NCI-H748 (cell line): ENCODE measurements at regions not wholly inside any gene's neighbourhood (a gene's known extent, or its start where the extent isn't known, plus 50 kb on each side); places are given as distances from the start of the nearest gene placed in this dataset.

ENCODE experiments used
- DNase-seq: peaks from one replicate; lab custom pipeline; 2025; ENCODE audit not compliant: unreplicated experiment; lab: John Stamatoyannopoulos, UW

DNA sequence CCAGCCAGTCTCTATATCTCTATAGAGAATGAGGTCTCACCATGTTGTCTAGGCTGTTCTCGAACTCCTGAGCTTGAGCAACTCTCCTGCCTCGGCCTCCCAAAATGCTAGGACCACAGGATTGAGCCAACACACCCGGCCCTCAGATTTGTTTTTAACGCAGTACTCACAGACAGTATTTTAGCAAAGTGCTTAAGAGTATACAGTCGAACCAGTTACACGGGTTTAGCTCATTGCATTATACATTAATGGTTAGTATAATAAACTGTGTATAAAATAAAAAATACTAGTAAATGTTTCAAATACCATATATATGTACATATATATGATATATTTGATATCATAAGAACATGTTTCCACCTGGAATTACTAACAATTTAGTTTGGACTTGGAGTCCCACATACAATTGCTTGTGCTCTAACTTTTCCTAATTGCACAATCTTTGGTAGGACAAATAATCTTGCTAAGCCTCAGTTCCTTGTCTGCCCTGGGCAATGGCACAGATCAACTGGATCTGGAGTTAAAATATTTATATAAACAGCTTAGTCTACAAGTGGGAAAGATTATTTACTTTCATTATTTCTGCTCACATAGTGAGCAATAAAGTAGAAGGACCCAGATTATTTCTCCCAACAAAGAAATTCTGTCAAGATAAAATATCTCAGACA lies 508.9 kb upstream of the LRATD1 start:
- no peak for DNase-seq

DNA sequence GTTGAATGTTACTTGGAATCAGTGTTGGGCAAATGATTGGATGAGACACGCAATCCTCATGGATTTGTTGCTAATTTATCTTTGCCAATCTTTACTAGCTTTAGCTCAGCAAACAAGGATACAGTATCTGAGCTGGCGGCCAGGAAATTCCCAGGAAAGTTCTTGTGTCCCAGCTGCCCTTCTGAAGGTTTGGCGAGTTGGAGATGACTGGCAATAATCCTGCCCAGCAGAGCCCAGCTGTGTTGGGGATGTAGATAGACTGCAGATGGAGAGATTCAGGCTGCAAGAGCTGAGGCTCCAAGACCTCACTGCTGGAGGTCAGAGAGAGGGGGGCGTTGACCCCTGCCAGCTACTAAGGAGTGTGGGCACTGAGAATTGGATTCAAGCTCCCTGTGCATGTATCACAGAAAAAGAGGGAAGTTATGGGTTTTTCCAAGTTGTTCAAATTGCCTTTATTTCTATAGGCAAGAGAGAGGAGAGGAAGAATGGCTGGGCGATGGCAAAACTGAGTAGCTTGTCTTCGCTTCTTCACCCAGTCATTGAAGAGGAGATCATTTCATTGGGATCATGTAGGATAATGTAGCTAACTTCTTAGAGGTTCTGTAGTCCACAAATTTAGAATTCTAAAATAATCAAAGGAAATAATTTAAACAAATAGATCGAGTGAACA lies 506.8 kb upstream of the LRATD1 start:
- no peak for DNase-seq

DNA sequence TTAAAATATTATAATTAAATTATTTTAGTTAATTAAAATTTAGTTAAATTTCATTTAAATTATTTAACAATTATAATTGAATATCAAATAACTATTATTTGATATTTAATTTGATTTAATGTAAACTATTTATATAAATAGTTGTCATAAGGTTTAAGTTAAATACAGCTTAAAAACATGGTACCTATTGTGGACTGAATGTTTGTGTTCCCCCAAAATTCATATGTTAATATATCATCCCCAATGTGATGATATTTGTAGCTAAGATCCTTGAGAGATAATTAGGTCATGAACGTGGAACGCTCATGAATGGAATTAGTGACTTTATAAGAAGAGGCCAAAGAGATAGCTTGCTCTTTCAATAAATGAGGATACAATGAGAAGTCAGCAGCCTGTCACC lies 505.7 kb upstream of the LRATD1 start:
- DNase-seq = no peak

DNA sequence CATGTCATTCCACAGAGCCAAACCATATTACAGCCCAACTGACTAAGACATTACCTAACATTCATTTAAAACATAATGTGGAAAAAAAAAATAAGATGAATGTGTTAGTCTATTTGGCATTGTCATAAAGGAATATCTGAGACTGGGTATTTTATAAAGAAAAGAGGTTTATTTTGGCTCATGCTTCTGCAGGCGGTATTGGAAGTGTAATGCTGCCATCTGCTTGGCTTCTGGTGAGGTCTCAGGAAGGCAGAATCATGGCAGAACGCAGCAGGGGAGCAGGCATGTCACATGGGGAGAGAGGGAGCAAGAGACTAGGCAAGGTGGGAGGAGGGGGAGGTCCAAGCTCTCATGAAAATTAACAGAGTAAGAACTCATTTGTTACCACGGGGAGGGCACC lies 504.8 kb upstream of the LRATD1 start:
- no peak for DNase-seq

DNA sequence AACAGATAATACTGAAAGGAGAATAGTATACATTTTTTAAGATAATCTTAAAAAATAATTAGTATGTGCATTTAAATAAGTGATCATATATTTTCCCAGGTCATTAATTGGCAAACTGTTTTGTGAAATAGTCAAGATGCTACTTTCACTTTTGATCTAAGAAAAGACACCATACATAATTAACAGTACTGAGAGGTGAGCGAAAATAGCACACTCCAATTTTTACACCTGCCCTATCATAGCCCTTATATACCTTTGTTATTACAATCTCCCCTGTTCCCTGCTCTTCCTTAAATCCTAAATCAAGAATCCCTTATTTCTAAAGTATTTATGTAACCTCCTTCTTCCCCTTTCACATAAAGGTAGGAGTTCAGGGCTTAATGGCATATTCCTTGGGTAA lies 500.1 kb upstream of the LRATD1 start:
- DNase-seq = no peak

DNA sequence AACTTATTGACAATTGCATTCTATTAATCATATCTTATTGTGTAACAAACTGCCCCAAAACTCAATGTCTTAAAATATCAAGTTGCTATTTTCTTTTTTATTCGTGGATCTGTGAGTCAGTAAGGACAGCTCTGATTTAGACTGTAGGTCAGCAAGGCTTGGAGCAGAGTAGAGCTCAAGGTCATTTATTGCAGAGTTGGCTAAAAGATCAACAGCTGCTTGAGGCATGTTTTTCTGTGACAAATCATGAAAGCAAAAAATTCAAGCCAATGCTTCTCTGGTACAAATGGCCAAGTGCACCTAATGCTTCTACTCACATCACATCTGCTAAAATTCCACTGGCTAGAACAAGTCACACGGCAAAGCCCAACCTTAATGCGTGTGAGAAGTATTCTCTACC lies 497.7 kb upstream of the LRATD1 start:
- no peak for DNase-seq

DNA sequence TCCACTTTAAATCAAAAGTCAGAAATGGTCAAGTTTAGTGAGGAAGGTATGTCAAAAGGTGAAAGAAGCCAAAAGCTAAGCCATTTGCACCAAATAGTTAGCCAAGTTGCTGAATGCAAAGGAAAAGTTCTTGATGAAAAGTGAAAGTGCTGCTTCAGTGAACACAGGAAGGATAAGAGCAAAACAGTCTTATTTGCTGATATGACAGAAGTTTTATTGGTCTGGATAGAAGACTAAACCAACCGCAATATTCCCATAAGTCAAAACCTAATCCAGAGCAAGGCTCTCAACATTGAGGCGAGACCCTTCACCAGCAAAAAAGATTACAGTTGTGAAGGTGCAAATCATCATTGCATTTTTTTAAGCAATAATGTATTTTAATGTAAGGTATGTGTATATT lies 496.5 kb upstream of the LRATD1 start:
- no peak for DNase-seq

DNA sequence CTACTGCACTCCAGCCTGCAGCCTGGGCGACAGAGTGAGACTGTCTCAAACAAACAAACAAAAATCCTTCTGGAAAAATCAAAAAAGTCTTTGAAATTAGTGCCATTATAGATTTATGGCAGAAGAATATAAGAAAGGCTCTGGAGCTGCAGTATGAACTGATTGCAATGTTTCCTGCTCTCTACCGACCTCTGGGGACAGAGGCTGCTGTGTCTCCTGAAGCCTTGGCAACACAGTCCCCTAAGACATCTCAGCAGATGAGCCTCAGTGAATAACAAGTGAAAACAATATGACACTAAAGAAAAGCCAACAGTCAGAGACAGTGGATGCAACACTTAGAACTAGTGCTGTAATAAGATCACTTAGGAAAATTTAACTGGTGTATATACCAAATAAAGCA lies 494.9 kb upstream of the LRATD1 start:
- DNase-seq = peak; percentile 50

DNA sequence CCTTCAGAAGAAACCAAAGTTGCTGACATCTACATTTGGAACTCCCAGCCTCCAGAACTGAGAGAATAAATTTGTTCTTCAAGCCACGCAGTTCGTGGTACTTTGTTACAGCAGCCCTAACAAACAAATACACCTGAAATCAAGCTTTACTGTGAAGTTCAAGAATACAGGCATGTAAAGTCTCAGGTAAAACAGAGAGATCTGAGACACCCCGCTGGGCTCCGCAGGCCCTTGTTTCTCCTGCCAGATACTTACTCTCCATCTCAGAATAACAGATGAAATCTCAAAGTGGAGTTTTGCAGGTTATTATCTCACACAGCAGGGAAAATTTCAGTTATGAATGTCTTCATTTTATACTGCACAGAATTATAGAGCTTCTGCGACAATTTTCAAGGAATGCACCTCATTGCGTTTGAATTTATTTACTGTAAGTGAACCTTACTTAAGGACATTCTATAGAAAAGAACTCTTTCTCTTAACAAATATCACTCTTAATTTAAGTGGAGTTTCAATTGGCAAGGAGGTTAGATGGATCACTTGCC lies 492.4 kb upstream of the LRATD1 start:
- DNase-seq = no peak

DNA sequence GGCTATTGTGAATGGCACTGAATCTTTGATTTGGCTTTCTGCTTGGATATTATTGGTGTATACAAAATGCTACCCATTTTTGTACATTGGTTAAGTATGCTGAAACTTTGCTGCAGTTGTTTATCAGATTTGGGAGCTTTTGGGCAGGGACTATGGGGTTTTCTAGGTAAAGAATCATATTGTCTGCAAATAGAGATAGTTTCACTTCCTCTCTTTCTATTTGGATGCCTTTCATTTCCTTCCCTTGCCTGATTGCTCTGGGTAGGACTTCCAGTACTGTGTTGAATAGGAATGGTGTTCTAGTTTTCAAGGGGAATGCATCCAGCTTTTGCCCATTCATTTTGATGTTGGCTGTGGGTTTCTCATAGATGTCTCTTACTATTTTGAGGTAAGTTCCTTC lies 489.1 kb upstream of the LRATD1 start:
- no peak for DNase-seq

DNA sequence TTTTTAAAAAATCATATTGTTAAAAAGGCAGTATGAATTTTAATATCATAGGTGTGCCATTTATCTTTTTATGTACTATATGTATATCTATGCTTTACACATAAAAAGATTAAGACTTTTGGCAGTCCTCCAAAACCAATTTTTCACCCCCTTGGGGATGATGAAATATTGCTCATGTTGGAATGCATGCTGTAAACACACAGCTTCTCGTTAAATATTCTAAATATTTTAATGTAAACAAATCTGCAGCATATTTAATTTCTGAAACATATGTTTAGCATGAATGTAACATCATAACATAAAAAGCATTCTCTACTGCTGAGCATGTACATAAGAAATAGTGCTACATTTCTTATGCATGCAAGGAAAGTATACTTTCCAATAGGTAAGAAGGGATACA lies 484.3 kb upstream of the LRATD1 start:
- peak; percentile 38 for DNase-seq

DNA sequence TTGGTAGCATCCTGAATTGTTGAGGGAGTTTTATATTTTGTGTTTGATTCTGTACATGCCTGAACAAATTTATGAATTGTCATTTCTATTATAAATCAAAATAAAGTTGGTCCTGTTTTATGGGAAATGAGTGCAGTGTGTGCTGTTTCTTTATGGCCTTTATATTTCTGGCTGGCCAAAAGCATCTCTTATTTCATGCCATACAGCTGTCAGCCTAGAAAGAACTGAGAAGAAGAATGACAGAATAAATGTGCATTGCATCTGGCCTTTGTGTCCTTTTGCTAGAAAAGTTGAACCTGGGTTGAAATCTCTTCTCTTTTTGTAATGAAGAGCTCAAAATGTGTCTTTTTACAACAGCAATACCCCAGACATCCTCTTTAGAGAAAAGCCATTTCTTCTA lies 474.7 kb upstream of the LRATD1 start:
- no peak for DNase-seq

DNA sequence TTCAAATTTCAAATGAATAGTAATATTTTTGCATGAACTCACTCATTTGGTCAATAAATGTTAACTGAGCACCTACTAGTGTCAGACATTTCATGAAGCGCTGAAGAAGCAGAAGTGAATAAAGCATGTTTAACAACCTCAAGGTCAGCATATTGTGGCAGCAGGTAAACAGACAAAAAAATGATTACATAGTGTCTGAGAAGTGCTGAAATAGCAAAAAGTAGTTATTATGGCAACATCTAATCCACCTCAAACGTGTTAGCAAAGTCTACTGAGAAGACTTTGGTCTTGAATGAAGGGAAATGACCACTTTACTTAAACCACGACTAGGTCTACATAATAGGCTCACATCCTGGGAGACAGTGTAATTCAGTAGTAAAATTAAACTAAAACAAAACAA lies 452.2 kb upstream of the LRATD1 start:
- DNase-seq = no peak

DNA sequence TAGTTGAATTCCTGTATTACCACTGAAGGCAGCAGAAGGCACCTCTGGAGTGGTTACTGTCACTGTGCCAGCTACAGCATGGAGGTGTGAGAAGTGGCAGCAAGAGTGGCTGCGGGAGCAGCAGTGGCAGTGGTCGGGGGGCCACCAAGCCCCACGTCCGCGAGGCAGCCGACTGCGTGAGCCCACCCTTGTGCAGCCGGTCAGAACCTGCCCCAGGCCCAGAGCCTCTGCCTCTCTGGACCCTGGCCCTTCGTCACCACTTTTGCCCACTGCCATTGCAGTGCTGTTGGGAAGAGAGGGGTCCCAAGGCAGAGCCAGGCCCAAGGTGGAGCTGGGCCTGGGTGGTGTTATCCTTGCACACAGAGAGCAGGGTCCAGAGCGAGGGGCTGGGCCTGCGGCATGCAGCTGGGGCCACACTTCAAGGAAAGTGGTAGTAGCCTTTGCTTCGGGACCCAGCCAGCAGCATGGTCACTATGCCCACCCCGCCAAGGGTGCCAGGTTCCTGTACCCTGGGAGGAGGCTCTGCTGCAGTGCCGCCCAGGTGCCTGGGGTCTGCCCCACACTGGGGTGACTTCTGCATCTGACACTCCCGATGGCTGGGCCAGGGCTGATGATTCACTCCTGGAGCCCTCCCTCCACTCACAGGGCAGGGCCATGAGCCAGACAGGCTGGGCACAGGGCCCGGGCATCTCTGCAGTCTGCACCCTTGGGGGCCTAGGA lies 450.1 kb upstream of the LRATD1 start:
- no peak for DNase-seq

DNA sequence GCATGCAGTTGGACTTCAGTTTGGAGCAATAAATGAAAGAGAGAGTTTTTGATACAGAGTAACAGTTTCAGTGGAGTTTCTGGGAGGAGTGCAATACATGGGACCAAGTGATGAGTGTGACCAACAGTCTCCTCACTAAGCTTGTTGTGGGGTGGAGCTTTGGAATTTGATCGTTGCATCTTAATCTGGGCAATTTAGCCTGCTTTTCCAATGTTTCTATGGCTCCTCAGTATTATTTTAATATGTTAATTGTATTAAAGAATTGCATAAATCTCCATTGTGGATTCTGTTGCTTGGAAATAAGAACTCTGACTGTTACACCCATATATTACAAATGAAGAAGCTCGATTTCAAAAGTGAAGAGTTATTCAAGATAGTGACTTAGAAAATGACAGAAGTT lies 446.6 kb upstream of the LRATD1 start:
- DNase-seq = no peak

DNA sequence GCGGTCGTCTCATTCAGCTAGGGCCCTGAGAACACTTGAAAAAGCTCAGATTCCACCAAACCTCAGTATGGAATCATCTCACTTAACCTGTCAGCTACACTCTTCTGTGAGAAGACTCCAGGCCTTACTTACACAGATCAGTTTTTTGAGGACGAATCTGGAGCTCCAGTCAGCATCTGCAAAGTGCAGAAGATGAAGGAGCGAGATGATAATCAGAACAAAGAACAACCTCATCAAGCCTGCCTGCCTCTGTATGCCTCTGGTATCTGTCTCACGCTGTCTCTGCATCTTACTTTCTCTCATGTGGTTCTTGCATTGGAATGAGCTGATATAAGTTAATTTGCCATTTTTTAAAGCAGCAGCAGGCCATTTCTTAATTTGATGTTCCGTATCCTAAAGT lies 444.1 kb upstream of the LRATD1 start:
- no peak for DNase-seq

DNA sequence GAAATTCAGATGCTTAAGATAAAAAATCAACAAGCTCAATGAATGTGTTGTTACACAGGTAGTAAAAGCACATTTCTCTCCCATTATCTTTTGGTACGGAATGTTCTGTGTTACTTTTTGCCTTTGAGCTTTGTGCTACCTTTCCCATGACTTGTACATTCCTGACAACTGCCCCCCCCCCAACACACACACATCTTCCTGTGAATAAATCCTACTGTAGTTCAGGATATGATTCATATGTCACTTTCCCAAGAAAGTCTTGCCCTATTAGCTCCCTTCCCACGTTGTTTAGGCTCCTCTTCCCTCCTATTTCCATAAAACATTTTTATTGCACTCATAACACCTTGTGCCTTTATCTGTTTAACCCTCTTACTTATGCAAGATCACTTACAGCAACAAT lies 442.6 kb upstream of the LRATD1 start:
- no peak for DNase-seq

DNA sequence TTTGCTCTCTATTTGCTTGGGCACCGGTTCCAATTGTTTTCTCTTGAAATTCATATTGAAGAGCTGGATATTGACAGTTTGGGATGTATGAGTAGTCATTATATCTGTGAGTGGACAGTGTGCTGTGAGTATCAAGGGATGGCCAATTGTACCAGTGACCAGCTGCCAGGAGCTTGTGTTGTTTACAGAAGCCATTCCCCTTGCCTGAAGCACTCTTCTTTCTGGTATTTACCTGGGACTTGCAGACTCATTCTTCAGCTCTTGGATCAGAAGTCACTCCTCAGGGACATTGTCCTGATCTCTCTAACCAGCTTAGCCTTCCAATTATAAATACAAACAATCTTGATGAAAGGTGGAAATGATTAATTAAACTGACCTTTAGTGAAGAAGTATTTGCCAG lies 438.3 kb upstream of the LRATD1 start:
- peak; percentile 81 for DNase-seq

DNA sequence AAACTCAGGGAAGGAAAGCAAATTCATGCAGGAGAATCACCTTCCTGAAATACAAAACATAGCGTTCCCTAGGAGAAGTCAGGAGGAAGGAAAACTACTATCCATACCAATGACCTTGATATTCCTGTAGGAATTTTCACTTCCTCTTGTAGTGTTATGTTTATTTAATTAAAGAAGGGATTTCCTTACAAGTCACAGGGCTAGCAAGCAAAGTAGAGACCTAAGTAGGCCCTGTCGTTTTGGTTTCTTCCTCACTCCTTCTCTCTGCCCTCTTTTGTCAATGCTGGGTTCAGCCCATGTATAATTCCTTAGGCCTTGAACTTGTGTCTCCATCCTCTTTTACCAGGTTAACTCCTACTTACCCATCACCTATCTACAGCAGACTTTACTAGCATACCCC lies 435.2 kb upstream of the LRATD1 start:
- no peak for DNase-seq

DNA sequence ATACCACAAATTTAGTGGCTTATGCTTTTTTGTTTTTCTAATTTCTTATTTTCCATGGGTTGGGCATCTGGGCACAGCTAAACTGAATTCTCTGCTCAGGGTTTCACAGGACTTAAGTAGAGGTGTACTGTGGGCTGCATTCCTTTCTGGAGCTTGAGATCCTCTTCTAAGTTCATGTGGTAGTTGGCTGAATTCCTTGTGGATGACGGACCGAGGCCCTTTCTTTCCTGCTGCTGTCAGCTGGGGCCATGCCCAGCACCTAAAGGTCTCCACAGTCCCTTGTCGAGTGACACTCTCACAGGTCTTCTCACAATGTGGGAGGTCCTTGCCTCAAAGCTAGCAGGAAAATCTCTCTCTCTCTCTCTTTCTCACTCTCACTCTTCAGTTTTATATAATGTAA lies 433.5 kb upstream of the LRATD1 start:
- DNase-seq = no peak

DNA sequence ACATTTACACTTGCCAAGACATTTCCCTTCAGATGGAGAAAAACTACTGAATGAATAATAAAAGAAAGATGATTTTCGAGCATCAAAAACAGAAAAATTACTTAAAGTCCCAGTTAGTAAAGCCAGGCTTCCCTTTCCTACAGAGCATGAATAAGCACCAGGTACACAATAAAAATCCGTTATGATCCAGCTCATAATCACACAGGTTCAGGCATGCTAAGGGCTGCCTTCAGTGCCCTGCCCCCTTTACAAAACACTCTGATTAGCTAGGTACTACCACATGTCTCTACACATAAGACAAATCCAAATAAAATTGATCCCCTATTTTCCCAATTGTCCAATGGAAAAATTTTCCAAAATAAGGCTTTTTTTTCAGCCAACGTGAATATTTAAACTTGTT lies 413.2 kb upstream of the LRATD1 start:
- DNase-seq = no peak

DNA sequence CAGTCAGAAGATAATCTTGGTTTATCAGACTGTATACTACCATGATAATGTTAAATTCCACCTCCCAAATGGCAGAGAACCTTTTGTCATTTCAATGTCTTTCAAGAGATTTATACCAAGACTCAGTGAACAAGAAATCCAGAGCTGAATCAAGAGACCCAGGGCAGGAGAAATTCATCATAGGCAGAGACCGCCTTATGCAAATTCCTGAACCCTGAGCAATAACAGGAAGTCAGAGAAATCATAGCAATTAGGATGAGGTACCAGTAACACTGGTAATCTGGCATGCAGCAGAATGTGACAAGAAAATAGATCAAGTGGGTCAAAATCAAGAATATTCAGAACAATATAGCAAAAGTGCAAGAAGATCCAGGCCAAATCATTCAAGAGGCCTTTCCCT lies 412.4 kb upstream of the LRATD1 start:
- DNase-seq = no peak
